OCI-M1 (cell line): ENCODE measurements at regions not wholly inside any gene's neighbourhood (a gene's known extent, or its start where the extent isn't known, plus 50 kb on each side); places are given as distances from the start of the nearest gene placed in this dataset.

ENCODE experiments used
- DNase-seq: peaks from one replicate; lab custom pipeline; 2025; lab: John Stamatoyannopoulos, UW

GRCh38 chr14:100381395-100382105 is 58.4 kb downstream of the SLC25A47 start:
- no peak for DNase-seq

- no peak for DNase-seq
These were observed 58.9 kb downstream of the SLC25A47 start for GRCh38 chr14:100382106-100382455.

- DNase-seq: peak; percentile 67
These were observed 60.6 kb downstream of the SLC25A47 start for GRCh38 chr14:100383727-100384158.

- no peak for DNase-seq
These were observed 61.1 kb downstream of the SLC25A47 start for GRCh38 chr14:100384277-100384676.

- DNase-seq: peak; percentile 20
These were observed 62.0 kb downstream of the SLC25A47 start for GRCh38 chr14:100384819-100385813.

GRCh38 chr14:100386121-100386520 is 63.0 kb downstream of the SLC25A47 start:
- no peak for DNase-seq

- DNase-seq: no peak
These were observed 63.7 kb downstream of the SLC25A47 start for GRCh38 chr14:100386846-100387245.

GRCh38 chr14:100387450-100387849 is 64.3 kb downstream of the SLC25A47 start:
- DNase-seq: no peak

GRCh38 chr14:100388103-100389054 is 65.2 kb downstream of the SLC25A47 start:
- no peak for DNase-seq

- no peak for DNase-seq
These were observed 66.5 kb downstream of the SLC25A47 start for GRCh38 chr14:100389497-100390104.

- no peak for DNase-seq
These were observed 68.0 kb downstream of the SLC25A47 start for GRCh38 chr14:100391173-100391572.

GRCh38 chr14:100391724-100392123 is 68.6 kb downstream of the SLC25A47 start:
- DNase-seq: no peak

GRCh38 chr14:100392356-100392755 is 69.2 kb downstream of the SLC25A47 start:
- DNase-seq: peak; percentile 1

GRCh38 chr14:100393362-100393761 is 70.2 kb downstream of the SLC25A47 start:
- DNase-seq: no peak

GRCh38 chr14:100393906-100394732 is 71.0 kb downstream of the SLC25A47 start:
- no peak for DNase-seq

GRCh38 chr14:100394886-100395672 is 71.9 kb downstream of the SLC25A47 start:
- DNase-seq: no peak

GRCh38 chr14:100396266-100396795 is 73.2 kb downstream of the SLC25A47 start:
- DNase-seq: no peak

GRCh38 chr14:100397005-100397404 is 73.9 kb downstream of the SLC25A47 start:
- no peak for DNase-seq

GRCh38 chr14:100398044-100398443 is 74.9 kb downstream of the SLC25A47 start:
- DNase-seq: no peak
